PC-9 (cell line): ENCODE measurements at regions not wholly inside any gene's neighbourhood (a gene's known extent, or its start where the extent isn't known, plus 50 kb on each side); places are given as distances from the start of the nearest gene placed in this dataset.

Source experiments
- BruUV-seq: library from RNA; stranded (reverse); fragments of 400-500 nt; replicated peaks from 2 replicates; lab custom pipeline; 2021; lab: Mats Ljungman, UMichigan
- CTCF ChIA-PET: fragments of 300-600 bp; sonication (Branson Sonifier 250); formaldehyde crosslinking; loops from one replicate; lab custom pipeline; 2022; ENCODE audit warnings: antibody characterized with exemption; lab: Charles Lee
- POLR2A ChIA-PET: fragments of 300-600 bp; sonication (Branson Sonifier 250); formaldehyde crosslinking; loops from one replicate; lab custom pipeline; 2022; ENCODE audit warnings: antibody characterized with exemption; ENCODE audit not compliant: unreplicated experiment; lab: Charles Lee
- DNase-seq, 2 experiments: peaks; one replicate each; pipeline versions ENCODE4 v3.0.0 to v3.0.0-alpha.2; 2015 to 2022; ENCODE audit warnings: mixed read lengths in 1 of 2
- H2AFZ ChIP-seq: fragments of 200-600 bp; sonication (generic); 2 replicates; pipeline ENCODE4 v1.8.1; 2017; ENCODE audit warnings: antibody characterized with exemption
- H3F3A ChIP-seq: fragments of 200-600 bp; sonication (generic); 2 replicates; pipeline ENCODE4 v1.8.1; 2017; ENCODE audit warnings: antibody characterized with exemption, mild to moderate bottlenecking, low read depth; ENCODE audit not compliant: insufficient read depth
- H3K27ac ChIP-seq: fragments of 200-600 bp; sonication (generic); 2 replicates; pipeline ENCODE4 v1.6.1; 2016; ENCODE audit warnings: mixed run types
- H3K27me3 ChIP-seq: fragments of 200-600 bp; sonication (generic); 2 replicates; pipeline ENCODE4 v1.6.1; 2016; ENCODE audit warnings: low read depth, mixed run types; ENCODE audit not compliant: insufficient read depth
- H3K36me3 ChIP-seq: fragments of 200-600 bp; sonication (generic); 2 replicates; pipeline ENCODE4 v1.6.1; 2016; ENCODE audit warnings: low read depth, mixed run types
- H3K4me1 ChIP-seq: fragments of 200-600 bp; sonication (generic); replicated peaks from 2 replicates; pipeline ENCODE4 v1.6.1; 2016; ENCODE audit warnings: mixed run types; ENCODE audit not compliant: insufficient read depth
- H3K4me2 ChIP-seq: fragments of 200-600 bp; sonication (generic); 2 replicates; pipeline ENCODE4 v1.6.1; 2017; ENCODE audit warnings: mixed run types
- H3K4me3 ChIP-seq: fragments of 200-600 bp; sonication (generic); 2 replicates; pipeline ENCODE4 v1.6.1; 2016; ENCODE audit warnings: mixed run types
- H3K79me2 ChIP-seq: fragments of 200-600 bp; sonication (generic); 2 replicates; pipeline ENCODE4 v1.6.1; 2017; ENCODE audit warnings: low read depth, mixed run types
- H3K9me2 ChIP-seq: fragments of 200-600 bp; sonication (generic); 2 replicates; pipeline ENCODE4 v1.8.1; 2017; ENCODE audit warnings: mild to moderate bottlenecking; ENCODE audit not compliant: insufficient read depth
- H3K9me3 ChIP-seq: fragments of 200-600 bp; sonication (generic); 2 replicates; pipeline ENCODE4 v1.8.1; 2016; ENCODE audit warnings: low read depth; ENCODE audit not compliant: insufficient read depth
- H4K20me1 ChIP-seq: fragments of 200-600 bp; sonication (generic); 2 replicates; pipeline ENCODE4 v1.8.1; 2017; ENCODE audit not compliant: insufficient read depth
- EZH2 ChIP-seq: fragments of 200-600 bp; sonication (generic); IDR thresholded peaks from 2 replicates; pipeline ENCODE4 v1.8.0; 2017; ENCODE audit warnings: antibody characterized with exemption, low read depth
- intact Hi-C: fragments of 100-400 bp; cut with micrococcal nuclease; formaldehyde crosslinking; loops from one replicate; pipeline ENCODE4 v1.10.0; 2022; ENCODE audit not compliant: unreplicated experiment
- TF ChIP-seq, protein P1 (sequence below): fragments of 200-600 bp; sonication (generic); conservative IDR thresholded peaks from 2 replicates; pipeline ENCODE4 v1.6.1; 2017; ENCODE audit warnings: mixed run types, antibody characterized with exemption, mild to moderate bottlenecking, moderate library complexity

DNA sequence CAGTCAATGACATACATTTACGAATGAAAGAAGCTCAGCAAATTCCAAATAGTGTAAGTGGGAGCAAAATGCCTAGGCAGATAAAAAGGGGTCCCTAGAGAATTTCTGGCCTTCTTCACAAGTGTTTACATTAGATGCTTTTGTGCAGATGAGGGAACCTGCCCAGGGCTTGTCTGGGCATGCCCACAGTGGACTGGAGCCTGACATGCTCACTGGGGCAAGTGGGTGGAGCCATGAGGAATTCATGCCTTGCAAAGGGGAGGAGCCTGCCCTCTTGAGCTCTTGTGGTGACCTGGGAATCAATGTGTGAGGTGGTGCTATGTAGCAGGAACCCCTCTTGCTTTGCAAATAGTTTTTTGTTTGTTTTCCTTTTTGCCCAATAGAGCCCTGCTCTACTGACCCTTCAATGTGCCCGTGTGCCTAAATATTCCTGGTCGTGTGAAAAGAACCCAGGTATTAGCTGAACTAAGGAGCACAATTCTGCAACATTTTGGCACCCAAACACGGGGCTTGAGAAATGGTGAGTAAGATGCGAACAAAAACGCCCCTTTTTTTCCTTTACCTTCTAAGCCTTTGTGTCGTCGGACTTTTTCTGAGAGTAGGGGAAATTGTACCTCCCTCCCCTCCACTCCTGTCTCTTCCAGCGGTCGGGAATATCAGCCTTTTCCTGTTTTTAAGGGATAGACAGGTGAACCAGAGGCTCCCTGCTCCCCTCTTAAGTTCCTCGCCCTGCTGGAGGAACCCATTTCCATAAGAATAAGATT, 433.8 kb upstream of the CDH9 start:
- BruUV-seq, result TSS peak; percentile 63
- Histone ChIP-seq H3K27ac (no peak overlapping the region), H4K20me1 (no peaks in the 10 kb centered on the region), H3K4me3 (no peak overlapping the region), H3K36me3 (no peaks in the 10 kb centered on the region), H3K9me3 (0 out of 2 replicates have a peak, but pooled peaks cover 5% of the 10 kb centered on the region), H3K27me3 (no peaks in the 10 kb centered on the region), H3F3A (no peaks in the 10 kb centered on the region), H3K9me2 (no peaks in the 10 kb centered on the region), H3K4me2 (peak overlapping the region; percentile 10; the same call in 1 of the 2 replicates), H2AFZ (peak overlapping the region; percentile 2; the same call in 1 of the 2 replicates), H3K79me2 (no peaks in the 10 kb centered on the region), H3K4me1 (no peaks in the 10 kb centered on the region)
- peak; percentile 41 to 89 for DNase-seq
- no peak for TF ChIP-seq EZH2
- TF ChIP-seq, protein P1, sequence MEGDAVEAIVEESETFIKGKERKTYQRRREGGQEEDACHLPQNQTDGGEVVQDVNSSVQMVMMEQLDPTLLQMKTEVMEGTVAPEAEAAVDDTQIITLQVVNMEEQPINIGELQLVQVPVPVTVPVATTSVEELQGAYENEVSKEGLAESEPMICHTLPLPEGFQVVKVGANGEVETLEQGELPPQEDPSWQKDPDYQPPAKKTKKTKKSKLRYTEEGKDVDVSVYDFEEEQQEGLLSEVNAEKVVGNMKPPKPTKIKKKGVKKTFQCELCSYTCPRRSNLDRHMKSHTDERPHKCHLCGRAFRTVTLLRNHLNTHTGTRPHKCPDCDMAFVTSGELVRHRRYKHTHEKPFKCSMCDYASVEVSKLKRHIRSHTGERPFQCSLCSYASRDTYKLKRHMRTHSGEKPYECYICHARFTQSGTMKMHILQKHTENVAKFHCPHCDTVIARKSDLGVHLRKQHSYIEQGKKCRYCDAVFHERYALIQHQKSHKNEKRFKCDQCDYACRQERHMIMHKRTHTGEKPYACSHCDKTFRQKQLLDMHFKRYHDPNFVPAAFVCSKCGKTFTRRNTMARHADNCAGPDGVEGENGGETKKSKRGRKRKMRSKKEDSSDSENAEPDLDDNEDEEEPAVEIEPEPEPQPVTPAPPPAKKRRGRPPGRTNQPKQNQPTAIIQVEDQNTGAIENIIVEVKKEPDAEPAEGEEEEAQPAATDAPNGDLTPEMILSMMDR, result no peak
- POLR2A ChIA-PET, result no interaction called here
- CTCF ChIA-PET, result no interaction called here
- intact Hi-C loops, result loop anchor here (2.0 to 5.0 kb wide), 2 partner anchors 155 to 231 kb away; no protein-coding TSS in a partner anchor

DNA sequence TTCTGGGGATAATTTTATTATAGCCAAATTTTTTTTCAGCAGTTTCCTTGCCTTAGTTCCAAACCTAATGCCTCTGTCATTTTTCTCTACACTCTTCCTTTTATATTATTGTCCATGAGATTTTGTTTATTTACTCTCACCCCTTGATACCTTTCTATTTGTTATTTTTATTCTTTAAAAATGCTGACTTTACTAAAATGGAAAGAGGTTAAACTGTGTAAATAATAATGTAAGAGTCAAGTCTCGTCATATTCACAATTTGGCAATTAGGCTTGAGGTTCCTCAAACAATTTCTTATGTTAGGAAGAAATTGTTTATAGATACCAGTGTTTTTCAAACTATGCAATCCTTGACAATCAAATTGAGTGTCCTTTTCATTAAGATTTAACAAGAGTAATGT, 428.6 kb upstream of the CDH9 start:
- no peaks in the 10 kb centered on the region for H3K9me3 ChIP-seq
- DNase-seq, result no peak
- TF ChIP-seq, protein P1, result no peak
- TF ChIP-seq EZH2, result no peak
- BruUV-seq, result no TSS peak
- intact Hi-C loops, result no loop called here
- POLR2A ChIA-PET, result no interaction called here
- no peak overlapping the region for H3K4me2 ChIP-seq
- no peaks in the 10 kb centered on the region for H3F3A ChIP-seq
- H3K4me1 ChIP-seq, result no peaks in the 10 kb centered on the region
- no peaks in the 10 kb centered on the region for H4K20me1 ChIP-seq
- no peaks in the 10 kb centered on the region for H3K27me3 ChIP-seq
- H3K4me3 ChIP-seq, result no peak overlapping the region
- H2AFZ ChIP-seq, result no peak overlapping the region
- no peaks in the 10 kb centered on the region; the same call in 1 of the 2 replicates for H3K9me2 ChIP-seq
- H3K79me2 ChIP-seq, result no peaks in the 10 kb centered on the region
- no peaks in the 10 kb centered on the region for H3K36me3 ChIP-seq
- no peak overlapping the region for H3K27ac ChIP-seq
- CTCF ChIA-PET, result no interaction called here

DNA sequence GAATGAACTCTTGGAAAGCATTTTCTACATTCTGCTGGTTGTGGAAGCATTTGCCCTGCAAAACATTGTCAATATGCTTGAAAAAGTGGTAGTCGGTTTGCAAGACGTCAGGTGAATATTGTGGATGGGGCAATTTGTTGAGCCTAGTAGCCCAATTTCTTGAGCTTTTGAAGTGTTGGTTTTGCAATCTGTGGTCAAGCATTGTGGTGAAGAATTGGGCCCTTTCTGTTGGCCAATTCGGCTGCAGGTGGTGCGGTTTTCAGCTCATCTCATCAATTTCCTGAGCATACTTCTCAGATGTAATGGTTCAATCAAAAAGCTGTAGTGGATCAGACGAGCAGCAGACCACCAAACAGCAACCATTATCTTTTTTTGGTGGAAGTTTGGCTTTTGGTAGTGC, 426.8 kb upstream of the CDH9 start:
- H3K9me3 ChIP-seq, result no peaks in the 10 kb centered on the region
- H2AFZ ChIP-seq, result no peak overlapping the region
- no peaks in the 10 kb centered on the region for H3K27me3 ChIP-seq
- H4K20me1 ChIP-seq, result 0 out of 2 replicates have a peak, but pooled peaks cover 4% of the 10 kb centered on the region
- H3K4me2 ChIP-seq, result no peak overlapping the region
- no peak overlapping the region for H3K4me3 ChIP-seq
- H3K4me1 ChIP-seq, result no peaks in the 10 kb centered on the region
- ChIA-PET POLR2A (no interaction called here), CTCF (no interaction called here)
- BruUV-seq, result no TSS peak
- no peaks in the 10 kb centered on the region; the same call in 1 of the 2 replicates for H3K9me2 ChIP-seq
- H3K79me2 ChIP-seq, result no peaks in the 10 kb centered on the region
- H3F3A ChIP-seq, result no peaks in the 10 kb centered on the region
- intact Hi-C loops, result no loop called here
- H3K36me3 ChIP-seq, result no peaks in the 10 kb centered on the region
- H3K27ac ChIP-seq, result no peak overlapping the region
- TF ChIP-seq, protein P1, result no peak
- TF ChIP-seq EZH2, result no peak
- DNase-seq, result no peak
